MCF 10A (cell line): ENCODE measurements at regions not wholly inside any gene's neighbourhood (a gene's known extent, or its start where the extent isn't known, plus 50 kb on each side); places are given as distances from the start of the nearest gene placed in this dataset.

Experiments
- BruUV-seq: library from RNA; stranded (reverse); fragments of 400-500 nt; replicated peaks from 2 replicates; lab custom pipeline; 2021; lab: Mats Ljungman, UMichigan
- CTCF ChIA-PET: fragments of 300-600 bp; sonication (Branson Sonifier 250); formaldehyde crosslinking; extraction: SDS; loops from one replicate; lab custom pipeline; 2021; ENCODE audit warnings: antibody characterized with exemption, inconsistent platforms; lab: Yijun Ruan, JAX
- POLR2A ChIA-PET: fragments of 300-600, 350-650 bp; sonication (Branson Sonifier 250); formaldehyde crosslinking; extraction: SDS; loops from one replicate; lab custom pipeline; 2020; ENCODE audit warnings: antibody characterized with exemption, inconsistent platforms; lab: Yijun Ruan, JAX
- DNase-seq: peaks from one replicate; pipeline ENCODE4 v3.0.0-alpha.2; 2018; ENCODE audit not compliant: unreplicated experiment
- H3K27ac Mint-ChIP-seq: one replicate; pipeline ENCODE4 v1.8.0; 2022; ENCODE audit warnings: mild to moderate bottlenecking, low read depth, mixed read lengths; ENCODE audit not compliant: unreplicated experiment
- H3K27me3 Mint-ChIP-seq: one replicate; pipeline ENCODE4 v1.8.0; 2022; ENCODE audit warnings: mixed read lengths; ENCODE audit not compliant: insufficient read depth, unreplicated experiment
- H3K36me3 Mint-ChIP-seq: one replicate; pipeline ENCODE4 v1.8.0; 2022; ENCODE audit warnings: mild to moderate bottlenecking, moderate library complexity, mixed read lengths; ENCODE audit not compliant: insufficient read depth, unreplicated experiment
- H3K4me1 Mint-ChIP-seq: one replicate; pipeline ENCODE4 v1.8.0; 2022; ENCODE audit warnings: mixed read lengths; ENCODE audit not compliant: insufficient read depth, unreplicated experiment
- H3K4me3 Mint-ChIP-seq: one replicate; pipeline ENCODE4 v1.8.0; 2022; ENCODE audit warnings: mild to moderate bottlenecking, moderate library complexity, mixed read lengths; ENCODE audit not compliant: unreplicated experiment
- H3K9me3 Mint-ChIP-seq: one replicate; pipeline ENCODE4 v1.8.0; 2022; ENCODE audit warnings: mixed read lengths; ENCODE audit not compliant: unreplicated experiment
- CTCF ChIP-seq: fragments of 200-600 bp; IDR thresholded peaks from one replicate; pipeline ENCODE4 v1.8.0; 2022; ENCODE audit warnings: antibody characterized with exemption, mild to moderate bottlenecking; ENCODE audit not compliant: unreplicated experiment
- intact Hi-C: fragments of 100-400 bp; cut with micrococcal nuclease; formaldehyde crosslinking; loops from 2 replicates; pipeline ENCODE4 v1.14.1; 2022

GRCh38 chr1:22373252-22373651 lies 78.4 kb upstream of the ZBTB40 start:
- H3K4me1 Mint-ChIP-seq = no peaks in the 10 kb centered on the region
- TF ChIP-seq CTCF = no peak
- intact Hi-C loops = no loop called here
- H3K9me3 Mint-ChIP-seq = no peaks in the 10 kb centered on the region
- ChIA-PET POLR2A (no interaction called here), CTCF (no interaction called here)
- peaks cover 40% of the 10 kb centered on the region for H3K27me3 Mint-ChIP-seq
- no peak for DNase-seq
- no peak overlapping the region for H3K4me3 Mint-ChIP-seq
- no peaks in the 10 kb centered on the region for H3K36me3 Mint-ChIP-seq
- BruUV-seq = no TSS peak
- no peak overlapping the region for H3K27ac Mint-ChIP-seq

- Mint-ChIP-seq H3K4me3 (no peak overlapping the region), H3K9me3 (no peaks in the 10 kb centered on the region), H3K36me3 (no peaks in the 10 kb centered on the region), H3K27me3 (peaks cover 33% of the 10 kb centered on the region), H3K27ac (no peak overlapping the region), H3K4me1 (no peaks in the 10 kb centered on the region)
- POLR2A ChIA-PET = no interaction called here
- CTCF ChIA-PET = no interaction called here
- no TSS peak for BruUV-seq
- no peak for DNase-seq
- no peak for TF ChIP-seq CTCF
- intact Hi-C loops = no loop called here
Measured at GRCh38 chr1:22374001-22374400, 77.7 kb upstream of the ZBTB40 start.

- H3K36me3 Mint-ChIP-seq = no peaks in the 10 kb centered on the region
- intact Hi-C loops = no loop called here
- H3K4me1 Mint-ChIP-seq = no peaks in the 10 kb centered on the region
- peaks cover 17% of the 10 kb centered on the region for H3K27me3 Mint-ChIP-seq
- no peak for TF ChIP-seq CTCF
- no peaks in the 10 kb centered on the region for H3K9me3 Mint-ChIP-seq
- DNase-seq = no peak
- no peak overlapping the region for H3K27ac Mint-ChIP-seq
- CTCF ChIA-PET = no interaction called here
- POLR2A ChIA-PET = no interaction called here
- H3K4me3 Mint-ChIP-seq = no peak overlapping the region
- no TSS peak for BruUV-seq
Measured at GRCh38 chr1:22375601-22376000, 76.0 kb upstream of the ZBTB40 start.

GRCh38 chr1:22376001-22376400 lies 75.7 kb upstream of the ZBTB40 start:
- H3K4me3 Mint-ChIP-seq = no peak overlapping the region
- ChIA-PET POLR2A (no interaction called here), CTCF (no interaction called here)

More at GRCh38 chr1:22376001-22376400, 75.7 kb upstream of the ZBTB40 start:
- no peak for DNase-seq
- no TSS peak for BruUV-seq
- no peaks in the 10 kb centered on the region for H3K4me1 Mint-ChIP-seq
- peaks cover 13% of the 10 kb centered on the region for H3K27me3 Mint-ChIP-seq
- H3K36me3 Mint-ChIP-seq = no peaks in the 10 kb centered on the region
- intact Hi-C loops = no loop called here
- no peaks in the 10 kb centered on the region for H3K9me3 Mint-ChIP-seq
- no peak overlapping the region for H3K27ac Mint-ChIP-seq
- no peak for TF ChIP-seq CTCF
